NCI-H748 treated with DMSO at 0.1 percent for 48 hours (cell line): ENCODE measurements at regions not wholly inside any gene's neighbourhood (a gene's known extent, or its start where the extent isn't known, plus 50 kb on each side); places are given as distances from the start of the nearest gene placed in this dataset.
"Not testable (repeated sequence)": the region's sequence is repeated elsewhere in the genome, so short reads cannot be mapped to it uniquely, and the experiment has no call there.

Experiments
- DNase-seq: peaks from one replicate; lab custom pipeline; 2025; lab: John Stamatoyannopoulos, UW

DNA sequence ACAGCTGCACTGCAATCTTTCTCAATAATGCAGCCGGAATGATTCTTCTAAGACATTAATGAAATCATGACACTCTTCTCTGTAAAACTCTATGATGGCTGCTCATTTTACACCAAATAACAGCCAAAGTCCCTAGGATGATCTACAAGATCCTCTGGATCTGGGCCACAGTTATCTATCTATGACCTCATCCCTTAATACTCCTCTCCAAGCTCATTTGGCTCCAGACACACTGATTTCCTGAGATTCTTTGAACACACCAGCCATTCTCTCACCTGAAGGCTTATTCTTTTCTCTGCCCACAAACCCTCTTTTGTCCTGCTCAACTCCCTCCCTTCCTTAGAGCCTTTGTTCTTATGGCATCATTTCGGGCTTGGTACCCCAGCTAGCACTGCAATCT, 577.4 kb upstream of the ANKRD30A start:
- DNase-seq: no peak

DNA sequence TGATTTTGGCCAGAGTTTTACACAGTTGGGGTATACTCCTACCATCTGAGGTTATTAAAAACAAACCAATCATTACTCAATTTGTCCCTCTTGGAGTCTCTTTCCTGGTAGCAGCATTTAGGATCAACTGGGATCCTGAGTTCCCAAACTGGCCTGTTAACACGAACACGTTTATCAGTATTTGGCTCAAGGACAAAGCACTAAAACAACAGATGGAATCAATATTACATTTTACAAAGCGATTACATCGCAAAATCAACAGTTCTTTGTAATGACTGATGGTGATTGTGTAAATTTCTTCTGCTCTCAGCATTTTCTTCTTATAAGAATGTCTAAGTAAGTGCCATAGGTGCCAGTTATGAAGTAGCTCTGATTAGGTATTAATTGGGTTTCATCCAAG, 582.9 kb upstream of the ANKRD30A start:
- no peak for DNase-seq

DNA sequence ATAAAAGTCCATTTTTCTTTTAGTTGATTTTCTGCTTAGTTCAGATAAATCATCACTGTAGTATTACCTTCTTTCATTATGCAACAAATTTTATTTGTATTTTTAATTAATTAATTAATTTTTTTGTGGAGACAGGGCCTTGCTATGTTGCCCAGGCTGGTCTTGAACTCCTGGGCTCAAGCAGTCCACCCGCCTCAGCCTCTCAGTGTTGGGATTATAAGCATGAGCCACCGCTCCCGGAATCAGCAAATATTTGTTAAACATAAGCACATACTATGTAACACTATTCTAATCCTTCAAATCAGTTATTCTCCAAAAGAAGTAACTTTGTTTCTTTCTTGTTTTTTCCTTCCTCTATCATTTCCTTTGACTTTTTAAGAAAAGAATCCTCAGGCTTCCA, 584.8 kb upstream of the ANKRD30A start:
- DNase-seq: no peak

DNA sequence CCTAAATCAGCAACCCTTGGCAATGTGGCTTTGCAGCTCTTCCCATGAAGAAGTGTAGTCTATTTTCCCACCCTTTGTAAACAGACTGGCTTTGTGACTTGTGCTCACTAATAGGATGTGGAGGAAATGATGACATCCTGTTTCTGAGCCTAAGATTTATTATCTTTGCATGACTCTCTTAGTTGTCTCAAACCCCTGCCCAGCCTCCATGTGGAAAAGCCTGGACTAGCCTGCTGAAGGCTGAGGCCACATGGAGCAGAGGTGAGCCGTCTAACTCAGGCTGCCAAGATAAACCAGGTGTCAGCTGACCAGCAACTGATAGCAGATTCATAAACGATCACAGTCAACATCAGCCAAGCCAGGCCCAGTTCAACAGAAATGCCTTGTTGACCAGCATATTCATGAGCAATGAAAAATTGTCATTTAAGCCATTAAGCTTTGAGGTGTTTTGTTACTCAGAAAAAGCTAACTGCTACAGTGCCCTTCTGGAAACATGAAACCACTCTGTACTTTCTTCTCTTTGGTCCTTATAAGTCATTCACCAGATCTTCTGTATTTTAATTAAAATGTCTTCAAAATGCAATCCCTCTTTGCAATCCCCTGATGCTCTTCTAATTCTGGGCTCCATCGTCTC, 586.3 kb upstream of the ANKRD30A start:
- peak; percentile 52 for DNase-seq

DNA sequence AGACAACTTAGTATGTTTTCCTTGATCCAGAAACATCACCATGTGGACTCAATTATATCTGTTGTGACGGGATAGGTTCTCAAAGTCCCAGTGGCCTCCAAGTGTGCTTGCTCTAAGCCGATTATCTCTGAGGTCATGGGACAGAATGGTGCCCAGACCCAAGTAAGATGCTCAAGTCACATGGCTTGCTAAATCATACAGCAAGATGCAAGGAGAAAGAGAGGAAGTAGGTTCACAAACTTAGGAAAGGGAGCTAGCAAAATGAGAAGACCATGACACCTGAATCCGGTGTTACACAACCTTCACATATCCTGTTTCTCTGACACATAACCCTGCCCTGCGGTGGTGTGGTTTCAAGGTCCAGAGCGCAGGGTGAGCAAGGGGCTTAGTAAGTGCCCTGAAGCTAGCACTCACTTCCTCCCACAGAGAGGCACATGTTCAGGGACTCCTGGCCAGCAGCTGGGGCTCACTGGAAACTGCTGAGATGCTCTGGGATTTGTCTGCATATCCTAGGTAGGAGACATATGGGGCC, 590.9 kb upstream of the ANKRD30A start:
- DNase-seq: no peak

DNA sequence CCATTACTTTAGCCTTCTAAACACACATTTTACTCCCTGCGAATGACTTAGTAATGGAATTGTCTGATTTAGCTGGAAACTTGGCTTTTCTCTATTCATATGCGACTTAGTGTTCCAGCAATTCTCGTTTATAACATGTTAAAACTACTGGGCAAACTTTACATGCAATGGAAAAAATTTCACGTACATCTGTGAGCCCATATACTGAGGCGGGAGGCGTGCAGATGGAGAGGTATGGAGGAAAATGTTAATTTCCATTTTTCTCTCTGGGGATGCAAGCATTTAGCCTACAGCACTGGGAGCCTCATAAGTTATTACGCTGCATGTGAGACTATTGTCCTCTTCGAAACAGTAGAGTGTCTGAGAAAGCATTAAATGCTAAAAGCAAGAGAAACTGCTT, 591.5 kb upstream of the ANKRD30A start:
- no peak for DNase-seq

DNA sequence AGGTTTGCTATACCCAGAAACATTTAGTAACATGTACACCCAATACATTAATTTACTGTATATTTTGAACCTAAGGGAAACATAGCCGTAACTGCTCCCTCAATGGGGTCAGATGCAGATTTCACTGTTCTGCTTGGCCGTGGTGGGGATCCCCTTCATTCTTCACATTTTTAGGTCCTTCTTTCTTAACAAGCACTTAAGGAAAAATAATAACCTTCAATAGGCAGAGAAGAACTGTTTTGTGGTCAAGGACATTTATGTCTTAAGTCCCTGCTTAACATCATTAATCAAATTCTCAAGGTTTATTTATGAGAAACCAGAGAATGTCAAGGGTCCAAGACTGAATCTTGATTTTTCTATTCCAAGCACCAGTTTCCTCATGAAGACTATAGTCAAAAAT, 592.1 kb upstream of the ANKRD30A start:
- no peak for DNase-seq

DNA sequence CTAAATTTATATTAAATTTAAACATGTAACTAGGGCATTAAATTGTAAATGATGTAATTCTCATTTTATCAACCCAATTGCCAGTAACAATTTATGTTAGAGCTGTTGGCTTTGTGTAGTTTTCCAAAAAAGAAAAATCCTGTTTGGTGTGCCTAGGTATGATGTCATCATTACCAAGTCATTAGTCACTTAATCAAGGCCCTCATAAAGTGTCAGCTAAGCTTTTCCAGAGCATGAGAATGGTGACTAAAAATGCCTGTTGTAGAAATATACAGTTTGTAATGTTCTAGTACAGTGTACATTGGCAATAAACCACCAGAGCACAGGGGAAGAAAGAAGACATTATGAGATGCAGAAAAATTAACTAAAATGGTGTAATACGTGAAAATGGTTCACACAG, 593.8 kb upstream of the ANKRD30A start:
- DNase-seq: no peak

DNA sequence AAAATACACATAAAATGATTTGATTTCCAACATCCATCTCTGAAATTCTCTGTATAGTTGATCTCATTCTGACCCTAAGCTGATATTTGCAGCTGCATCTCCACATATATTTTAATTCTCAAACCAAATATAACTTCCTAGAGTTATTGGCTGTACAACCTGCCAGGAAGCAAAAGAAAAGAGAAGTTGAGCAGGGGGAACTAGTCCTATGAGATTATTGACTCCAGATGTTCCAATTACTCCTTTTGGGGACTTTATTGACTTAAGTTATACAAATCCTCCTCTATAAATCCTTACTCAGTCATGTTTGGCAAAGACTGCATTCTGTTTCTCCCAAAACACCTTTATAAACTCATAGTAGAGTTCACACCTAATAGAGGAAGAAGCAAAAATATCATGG, 599.4 kb upstream of the ANKRD30A start:
- DNase-seq: no peak

DNA sequence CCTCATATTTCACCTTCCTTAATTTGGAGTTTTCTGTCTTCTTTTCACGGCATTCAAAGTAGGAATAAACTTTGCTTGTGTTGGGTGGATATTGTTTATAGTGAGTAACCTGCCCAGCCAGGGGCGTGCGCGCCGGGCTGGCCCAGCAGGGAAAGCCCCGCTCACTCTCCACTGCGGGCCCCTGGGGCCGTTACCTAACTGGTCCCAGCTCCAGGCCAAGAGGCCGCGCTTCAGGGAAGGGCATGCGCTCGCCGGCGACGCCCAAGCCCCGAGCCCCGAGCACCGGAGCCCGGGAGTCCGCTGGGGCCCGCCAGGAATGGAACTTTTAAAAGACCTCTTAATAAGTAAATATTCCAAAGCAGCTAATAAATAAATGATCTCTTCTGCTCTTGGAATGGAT, 601.3 kb upstream of the ANKRD30A start:
- DNase-seq: not testable (repeated sequence)

DNA sequence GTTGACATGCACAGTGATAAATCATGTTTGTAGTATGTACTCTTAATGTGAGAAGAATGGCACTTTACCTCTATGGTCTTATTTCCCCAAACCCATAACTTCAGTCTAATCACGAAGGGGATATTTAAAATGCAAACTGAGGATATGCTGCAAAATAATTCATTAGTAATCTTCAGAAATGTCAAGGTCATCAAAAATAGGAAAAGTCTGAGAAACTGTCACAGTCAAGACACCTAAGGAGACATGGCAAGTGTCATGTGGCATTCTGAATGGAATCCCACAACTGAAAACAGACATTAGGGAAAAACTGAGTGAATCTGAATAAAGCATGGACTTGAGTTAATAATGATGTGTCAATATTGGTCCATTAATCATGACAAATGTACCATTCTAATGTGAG, 605.5 kb upstream of the ANKRD30A start:
- DNase-seq: no peak

DNA sequence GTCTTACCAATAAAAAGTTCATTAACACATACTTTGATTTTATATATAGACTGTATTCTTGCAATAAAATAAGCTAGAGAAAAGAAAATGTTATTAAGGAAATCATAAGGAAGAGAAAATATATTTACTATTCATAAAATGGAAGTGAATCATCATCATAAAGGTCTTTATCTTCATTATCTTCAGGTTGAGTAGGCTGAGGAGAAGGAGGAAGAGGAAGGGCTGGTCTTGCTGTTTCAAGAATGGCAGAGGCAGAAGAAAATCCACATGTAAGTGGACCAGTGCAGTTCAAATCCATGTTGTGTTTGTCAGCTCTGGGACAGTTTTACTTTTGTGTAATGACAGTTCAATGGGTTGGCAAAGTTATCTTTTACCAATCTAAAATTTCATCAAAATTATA, 609.1 kb upstream of the ANKRD30A start:
- DNase-seq: no peak

DNA sequence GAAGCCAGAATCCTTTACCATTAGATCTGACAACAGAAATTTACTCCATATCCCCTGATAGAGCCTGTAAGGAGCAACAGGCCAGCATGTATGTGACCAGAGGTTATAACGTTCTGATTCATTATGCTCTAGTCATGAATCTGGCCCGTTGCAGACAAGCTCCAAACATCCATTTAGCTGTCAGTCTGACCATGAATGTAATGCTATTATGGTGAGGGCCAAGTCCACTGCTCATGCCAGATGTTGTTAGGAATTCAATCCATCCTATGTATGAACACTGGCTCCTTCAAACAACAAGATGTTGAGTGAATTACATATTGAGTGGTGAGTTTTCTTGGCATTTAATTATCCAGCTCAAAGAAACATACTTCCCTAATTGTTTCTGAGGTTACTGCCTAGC, 610.1 kb upstream of the ANKRD30A start:
- DNase-seq: no peak

DNA sequence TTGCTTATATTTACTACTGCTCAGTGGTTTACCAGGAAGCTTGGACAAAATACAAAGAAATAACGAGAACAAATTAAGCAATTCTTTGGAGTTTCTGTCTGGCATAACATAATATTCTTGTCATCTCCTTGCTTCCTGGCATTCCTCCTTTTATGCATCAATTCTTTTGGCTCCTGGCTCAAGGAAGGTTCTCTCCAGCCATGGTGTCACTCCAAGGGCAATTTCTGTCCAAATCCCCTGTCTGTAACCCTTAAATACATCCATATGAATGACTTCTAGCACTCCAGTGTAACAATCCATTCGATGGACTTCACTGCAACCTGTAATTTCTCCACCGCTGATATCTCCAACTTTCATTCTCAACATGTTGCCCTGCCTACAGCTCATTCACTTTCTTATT, 617.7 kb upstream of the ANKRD30A start:
- no peak for DNase-seq

DNA sequence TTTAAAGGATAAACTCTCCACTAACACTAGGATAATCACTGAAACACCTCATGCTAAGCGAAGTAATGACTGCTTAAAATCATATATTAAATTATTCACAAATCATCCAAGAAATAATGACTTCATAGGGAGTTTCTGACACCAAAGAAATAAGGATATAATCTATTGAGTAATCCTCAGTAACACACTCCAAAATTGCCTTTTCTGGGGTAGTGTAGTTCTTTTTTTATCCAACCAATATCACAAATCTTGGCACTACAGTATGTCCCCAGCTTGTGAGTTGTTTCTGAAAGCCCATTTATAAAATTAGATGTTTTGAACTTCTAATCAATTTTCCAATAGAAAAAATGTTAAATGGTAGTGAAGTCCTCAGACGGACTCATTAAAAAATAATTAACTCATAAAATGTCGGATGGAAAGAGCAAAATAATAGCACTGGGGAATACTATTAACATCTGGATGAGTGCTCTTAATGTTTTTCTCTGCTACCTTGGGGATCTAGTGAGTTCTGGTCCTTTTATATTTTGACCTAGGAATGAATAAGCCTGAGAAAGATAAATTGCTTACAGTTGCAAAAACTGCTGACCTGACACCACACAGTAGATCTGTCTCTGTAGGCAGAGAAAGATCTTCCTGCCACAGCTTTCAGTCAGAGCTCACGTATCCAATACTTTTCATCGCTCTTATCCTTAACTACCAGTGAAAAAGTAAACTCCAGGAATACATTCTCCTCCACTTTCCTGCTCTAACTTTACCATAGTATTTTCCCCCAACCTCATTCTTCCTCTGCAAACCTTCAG, 618.5 kb upstream of the ANKRD30A start:
- DNase-seq: no peak

DNA sequence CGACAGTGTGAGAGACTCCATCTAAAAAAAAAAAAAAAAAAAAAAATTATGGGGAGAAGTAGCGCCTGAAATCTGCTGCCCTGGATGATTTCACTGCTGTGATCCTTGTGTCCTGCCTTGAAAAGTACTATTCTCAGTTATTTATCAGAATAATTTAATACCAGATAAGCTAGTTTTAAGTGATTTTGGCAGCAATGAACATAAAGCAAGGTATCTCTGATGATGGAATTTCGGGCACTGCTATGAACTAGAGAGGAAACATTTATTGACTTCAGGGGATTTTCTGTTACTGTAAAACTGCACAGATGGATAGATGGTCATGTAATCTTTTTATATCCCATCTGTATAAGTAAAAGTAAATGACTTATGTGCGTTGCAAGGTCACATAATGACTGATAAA, 619.1 kb upstream of the ANKRD30A start:
- no peak for DNase-seq

DNA sequence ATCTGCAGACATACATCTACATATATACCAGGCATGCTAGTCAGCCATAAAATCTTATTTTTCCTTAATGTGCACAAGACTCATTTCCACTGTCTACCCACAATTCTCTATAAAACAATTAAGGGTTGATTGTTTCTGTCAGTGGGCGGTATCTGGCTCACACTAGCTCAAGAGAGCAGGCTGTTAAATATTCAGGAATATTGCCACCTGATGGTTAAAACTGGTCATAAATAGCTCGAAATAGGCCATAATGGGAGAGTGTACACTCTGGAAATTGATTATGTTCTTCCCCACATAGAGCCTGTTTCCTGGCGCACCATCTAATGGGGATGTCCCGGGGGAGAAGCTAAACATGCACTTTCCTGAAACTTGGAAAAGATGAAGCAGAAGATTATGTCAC, 620.6 kb upstream of the ANKRD30A start:
- no peak for DNase-seq

DNA sequence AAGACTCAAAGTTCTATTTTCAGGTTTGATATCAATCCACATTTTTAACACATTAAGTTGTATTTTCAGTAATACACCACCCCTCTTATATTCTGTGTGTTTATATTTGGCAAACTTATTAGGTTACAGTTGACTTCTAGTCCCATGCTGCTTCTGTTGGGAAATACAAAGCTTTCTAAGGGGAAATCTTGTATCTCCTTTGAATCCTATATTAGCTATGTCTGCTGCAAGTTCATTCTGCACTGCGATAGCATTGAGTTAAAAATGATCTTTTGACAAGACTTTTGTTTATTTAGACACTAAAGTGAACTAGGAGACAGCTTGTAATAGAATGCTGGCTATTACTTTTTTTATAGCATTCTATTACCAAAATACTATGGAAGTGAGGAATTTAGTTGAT, 625.1 kb upstream of the ANKRD30A start:
- DNase-seq: no peak

DNA sequence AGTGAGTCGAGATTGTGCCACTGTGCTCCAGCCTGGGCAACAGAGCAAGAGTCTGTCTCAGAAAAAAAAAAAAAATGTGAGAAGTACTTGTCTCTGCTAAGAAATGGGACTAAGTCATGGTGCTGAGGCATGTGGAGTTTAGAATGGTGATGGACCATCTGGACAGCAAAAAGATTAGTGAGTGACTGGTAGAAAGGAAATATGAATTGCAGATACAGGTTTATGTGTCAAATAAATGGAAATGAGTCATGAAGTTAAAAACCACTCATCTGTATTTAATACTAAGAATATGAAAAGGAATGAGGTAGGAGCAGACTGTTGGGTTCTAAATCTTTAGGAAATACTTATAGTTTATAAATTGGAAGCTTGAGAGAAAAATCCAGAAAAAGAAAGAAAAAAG, 625.7 kb upstream of the ANKRD30A start:
- DNase-seq: no peak

DNA sequence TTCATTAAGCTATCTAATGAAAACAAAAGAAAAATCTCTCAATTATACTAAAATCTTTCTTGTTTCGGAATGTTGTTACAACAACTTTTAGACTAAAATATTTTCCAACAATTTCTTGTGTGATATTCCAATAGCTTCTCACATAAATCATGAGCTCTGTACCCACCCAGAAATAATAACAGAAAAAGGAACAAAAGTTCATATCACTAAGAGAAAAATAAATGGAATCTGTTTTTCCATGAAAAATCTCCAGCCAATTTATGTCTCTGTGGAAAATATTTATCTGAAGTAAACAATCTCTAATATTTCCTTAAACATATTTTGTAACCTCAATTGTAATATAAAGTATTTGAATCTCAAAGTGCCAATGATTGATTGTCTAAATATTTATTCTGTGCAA, 628.6 kb upstream of the ANKRD30A start:
- no peak for DNase-seq

DNA sequence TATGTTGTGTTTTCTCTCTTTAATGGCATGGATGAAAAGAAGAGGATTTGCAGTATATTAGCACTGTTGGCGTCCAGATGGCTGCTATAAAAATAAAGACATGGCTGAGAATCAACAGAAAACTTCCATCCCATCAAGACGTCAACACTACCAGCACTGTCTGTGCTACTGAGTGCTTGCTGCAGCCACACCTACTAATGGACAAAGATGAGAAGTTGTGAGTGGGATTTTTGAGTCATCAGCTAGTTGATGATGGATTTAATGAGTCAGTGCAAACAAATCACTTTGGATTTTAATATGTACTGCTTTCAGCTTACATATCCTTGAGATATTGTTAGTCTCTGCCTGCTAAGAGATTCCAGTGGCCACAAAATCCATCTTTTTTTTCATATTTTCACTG, 631.0 kb upstream of the ANKRD30A start:
- no peak for DNase-seq

DNA sequence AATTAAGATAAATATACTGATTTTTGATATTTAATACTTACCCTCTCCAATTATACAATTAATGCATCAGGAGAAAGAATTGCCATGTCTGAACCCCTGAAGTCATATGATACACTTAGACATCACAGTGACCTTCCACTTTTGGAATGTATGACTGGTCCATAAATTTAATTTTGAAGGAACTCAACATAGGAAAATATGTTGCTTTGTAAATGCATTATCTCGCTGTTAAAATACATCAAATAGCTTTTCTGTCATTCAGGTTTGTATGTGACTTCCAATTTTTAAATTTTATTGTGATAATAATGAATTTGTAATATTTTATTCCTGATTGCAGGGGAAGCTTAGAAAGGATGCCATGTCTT, 631.9 kb upstream of the ANKRD30A start:
- DNase-seq: no peak

DNA sequence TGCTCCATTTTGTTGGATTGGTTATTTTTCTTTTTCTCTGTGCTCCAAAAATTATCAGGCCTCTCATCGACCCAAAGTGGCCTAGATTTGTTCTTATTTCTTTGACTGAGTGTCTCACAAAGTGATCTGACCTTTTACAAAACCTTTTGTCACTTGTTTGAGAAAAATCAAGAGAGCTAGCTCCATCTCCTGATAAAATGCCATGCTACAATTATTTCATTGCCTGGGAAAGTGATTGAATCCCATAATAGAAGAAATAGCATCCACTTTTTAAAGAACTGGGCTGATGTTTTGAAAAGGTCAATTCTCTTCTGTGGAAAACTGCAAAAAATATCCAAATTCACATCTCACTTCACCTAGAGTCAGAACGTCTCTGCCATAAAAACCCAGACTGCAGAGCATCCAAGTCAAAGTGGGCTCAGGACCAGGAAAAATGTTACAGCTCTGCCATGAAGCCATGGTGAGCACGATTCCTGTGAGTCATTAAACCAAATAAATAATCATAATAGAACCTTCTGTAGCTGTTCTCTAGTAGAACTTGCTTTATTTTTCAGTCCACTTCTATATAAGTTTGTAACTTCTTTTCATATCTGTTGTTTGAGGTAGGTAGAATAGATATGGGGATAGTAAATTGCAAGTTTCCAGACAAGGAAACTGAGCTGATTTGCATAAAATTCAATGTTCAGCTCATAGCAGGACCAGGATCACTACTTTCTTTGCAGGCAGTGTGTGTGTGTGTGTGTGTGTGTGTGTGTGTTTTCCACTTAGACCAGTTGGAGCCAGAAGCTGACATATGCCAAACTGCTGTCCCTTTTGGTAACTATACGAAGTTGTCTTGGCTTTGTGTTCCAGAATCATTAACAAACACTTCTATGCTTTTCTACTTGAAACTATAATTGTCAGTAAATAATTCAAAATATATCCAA, 632.5 kb upstream of the ANKRD30A start:
- no peak for DNase-seq
